ENCODE measurements at regions not wholly inside any gene's neighbourhood (a gene's known extent, or its start where the extent isn't known, plus 50 kb on each side); places are given as distances from the start of the nearest gene placed in this dataset.

DNA sequence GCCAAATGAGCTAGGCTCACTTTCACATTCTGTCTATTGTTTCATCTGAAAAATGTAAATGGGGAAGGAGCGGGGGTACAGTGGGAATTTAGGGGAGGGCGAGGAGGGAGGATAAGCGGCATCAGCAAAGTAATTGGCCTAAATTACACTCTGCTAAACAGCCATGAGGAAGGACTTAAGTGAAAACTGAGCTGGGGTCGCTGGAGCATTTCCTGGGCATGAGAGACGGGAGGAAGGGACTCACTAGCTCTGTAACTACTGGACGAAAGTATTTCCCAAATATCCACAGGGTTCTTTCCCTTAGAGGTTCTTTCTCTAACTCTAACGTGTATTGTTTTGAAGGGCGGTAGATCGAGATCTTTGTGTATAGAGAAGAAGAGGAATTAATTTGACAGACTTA lies 418.0 kb downstream of the SOX2 start:
- Histone ChIP-seq H3K4me1 (ENCODE audit: insufficient read depth, low read length, severe bottlenecking) (no peaks in the 10 kb centered on the region), H3K4me3 (ENCODE audit: low read depth, low read length, poor library complexity, severe bottlenecking) (no peak overlapping the region), H3K9ac (ENCODE audit: low read length) (no peak overlapping the region), H2AFZ (ENCODE audit: low read length) (no peak overlapping the region), H3K36me3 (ENCODE audit: insufficient read depth, low read length) (no peaks in the 10 kb centered on the region), H3K9me3 (ENCODE audit: low read length) (no peaks in the 10 kb centered on the region), H3K79me2 (ENCODE audit: insufficient read depth, low read length) (no peaks in the 10 kb centered on the region), H3K27ac (ENCODE audit: low read depth, low read length, poor library complexity, severe bottlenecking) (no peak overlapping the region), H3K9me2 (ENCODE audit: low read depth, low read length) (no peaks in the 10 kb centered on the region), H3F3A (ENCODE audit: insufficient read depth, low read length) (no peaks in the 10 kb centered on the region), H3K4me2 (ENCODE audit: low read length) (no peak overlapping the region), H4K20me1 (ENCODE audit: insufficient read depth, low read length) (no peaks in the 10 kb centered on the region), H3K27me3 (ENCODE audit: insufficient read depth, low read length) (peaks cover 3% of the 10 kb centered on the region; the same call in 1 of the 2 replicates)
- TF ChIP-seq, protein P1, sequence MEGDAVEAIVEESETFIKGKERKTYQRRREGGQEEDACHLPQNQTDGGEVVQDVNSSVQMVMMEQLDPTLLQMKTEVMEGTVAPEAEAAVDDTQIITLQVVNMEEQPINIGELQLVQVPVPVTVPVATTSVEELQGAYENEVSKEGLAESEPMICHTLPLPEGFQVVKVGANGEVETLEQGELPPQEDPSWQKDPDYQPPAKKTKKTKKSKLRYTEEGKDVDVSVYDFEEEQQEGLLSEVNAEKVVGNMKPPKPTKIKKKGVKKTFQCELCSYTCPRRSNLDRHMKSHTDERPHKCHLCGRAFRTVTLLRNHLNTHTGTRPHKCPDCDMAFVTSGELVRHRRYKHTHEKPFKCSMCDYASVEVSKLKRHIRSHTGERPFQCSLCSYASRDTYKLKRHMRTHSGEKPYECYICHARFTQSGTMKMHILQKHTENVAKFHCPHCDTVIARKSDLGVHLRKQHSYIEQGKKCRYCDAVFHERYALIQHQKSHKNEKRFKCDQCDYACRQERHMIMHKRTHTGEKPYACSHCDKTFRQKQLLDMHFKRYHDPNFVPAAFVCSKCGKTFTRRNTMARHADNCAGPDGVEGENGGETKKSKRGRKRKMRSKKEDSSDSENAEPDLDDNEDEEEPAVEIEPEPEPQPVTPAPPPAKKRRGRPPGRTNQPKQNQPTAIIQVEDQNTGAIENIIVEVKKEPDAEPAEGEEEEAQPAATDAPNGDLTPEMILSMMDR (IDR thresholded peaks at IDR 0.05; ENCODE audit: low read length), result no peak
- no peak for TF ChIP-seq EZH2 (IDR thresholded peaks at IDR 0.05; ENCODE audit: borderline replicate concordance, low read length)

DNA sequence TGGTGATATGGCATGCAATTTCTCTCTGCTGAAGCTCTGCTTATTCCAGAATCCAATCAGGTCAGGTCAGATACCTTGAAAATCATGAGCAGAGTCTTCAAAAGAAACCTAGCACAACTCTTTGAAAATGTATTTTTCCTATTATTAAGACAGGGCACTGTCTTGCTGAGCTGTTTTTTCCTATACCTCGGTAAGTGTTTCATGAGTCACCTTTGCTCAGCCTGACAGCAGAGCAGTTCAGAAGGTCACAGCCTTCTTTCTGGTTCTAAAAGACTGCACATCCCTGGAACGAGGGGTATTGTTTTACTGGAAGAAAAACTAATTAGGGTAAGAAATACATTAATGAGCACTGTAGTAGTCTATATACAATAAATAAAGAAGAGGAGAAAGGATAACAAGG lies 422.0 kb downstream of the SOX2 start:
- H3F3A ChIP-seq (ENCODE audit: insufficient read depth, low read length), result no peaks in the 10 kb centered on the region

DNA sequence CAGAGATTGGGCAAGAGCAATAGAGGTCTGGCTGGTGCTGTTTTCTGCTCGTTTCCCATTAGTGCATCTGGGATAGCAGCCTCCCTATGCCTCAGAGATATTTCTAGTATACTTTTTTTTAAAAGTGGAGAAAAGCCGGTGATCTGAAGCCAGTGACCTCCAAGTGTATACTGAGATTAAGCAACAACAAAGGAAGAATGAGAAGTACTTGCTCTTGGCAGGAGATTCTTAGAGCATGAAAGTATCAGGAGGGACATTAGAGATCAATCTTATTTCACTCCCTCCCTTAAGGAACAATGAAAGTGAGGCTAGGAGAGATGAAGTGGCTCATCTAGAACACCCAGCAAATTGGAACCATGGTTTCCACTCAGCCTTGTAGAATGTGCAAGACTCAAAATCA lies 423.3 kb downstream of the SOX2 start:
- no peaks in the 10 kb centered on the region for H4K20me1 ChIP-seq (ENCODE audit: insufficient read depth, low read length)
- no peaks in the 10 kb centered on the region for H3K27me3 ChIP-seq (ENCODE audit: insufficient read depth, low read length)
- no peaks in the 10 kb centered on the region for H3K9me3 ChIP-seq (ENCODE audit: low read length)
- no peaks in the 10 kb centered on the region for H3K4me1 ChIP-seq (ENCODE audit: insufficient read depth, low read length, severe bottlenecking)
- no peak for TF ChIP-seq EZH2 (IDR thresholded peaks at IDR 0.05; ENCODE audit: borderline replicate concordance, low read length)
- TF ChIP-seq, protein P1 (IDR thresholded peaks at IDR 0.05; ENCODE audit: low read length), result no peak
- H3K4me2 ChIP-seq (ENCODE audit: low read length), result no peak overlapping the region
- H3K79me2 ChIP-seq (ENCODE audit: insufficient read depth, low read length), result no peaks in the 10 kb centered on the region
- no peak overlapping the region for H3K9ac ChIP-seq (ENCODE audit: low read length)
- H2AFZ ChIP-seq (ENCODE audit: low read length), result no peak overlapping the region
- H3K36me3 ChIP-seq (ENCODE audit: insufficient read depth, low read length), result no peaks in the 10 kb centered on the region
- H3K4me3 ChIP-seq (ENCODE audit: low read depth, low read length, poor library complexity, severe bottlenecking), result no peak overlapping the region
- H3K9me2 ChIP-seq (ENCODE audit: low read depth, low read length), result no peaks in the 10 kb centered on the region
- H3K27ac ChIP-seq (ENCODE audit: low read depth, low read length, poor library complexity, severe bottlenecking), result no peak overlapping the region
- no peaks in the 10 kb centered on the region for H3F3A ChIP-seq (ENCODE audit: insufficient read depth, low read length)

More for the DNA sequence above, 422.0 kb downstream of the SOX2 start:
- H3K4me3 ChIP-seq (ENCODE audit: low read depth, low read length, poor library complexity, severe bottlenecking), result no peak overlapping the region
- no peak for TF ChIP-seq EZH2 (IDR thresholded peaks at IDR 0.05; ENCODE audit: borderline replicate concordance, low read length)
- TF ChIP-seq, protein P1 (IDR thresholded peaks at IDR 0.05; ENCODE audit: low read length), result no peak
- H3K27ac ChIP-seq (ENCODE audit: low read depth, low read length, poor library complexity, severe bottlenecking), result no peak overlapping the region
- no peak overlapping the region for H3K9ac ChIP-seq (ENCODE audit: low read length)
- H4K20me1 ChIP-seq (ENCODE audit: insufficient read depth, low read length), result no peaks in the 10 kb centered on the region
- no peak overlapping the region for H2AFZ ChIP-seq (ENCODE audit: low read length)
- no peaks in the 10 kb centered on the region for H3K79me2 ChIP-seq (ENCODE audit: insufficient read depth, low read length)
- peaks cover 3% of the 10 kb centered on the region; the same call in 1 of the 2 replicates for H3K27me3 ChIP-seq (ENCODE audit: insufficient read depth, low read length)
- H3K9me2 ChIP-seq (ENCODE audit: low read depth, low read length), result no peaks in the 10 kb centered on the region
- no peaks in the 10 kb centered on the region for H3K9me3 ChIP-seq (ENCODE audit: low read length)
- no peak overlapping the region for H3K4me2 ChIP-seq (ENCODE audit: low read length)
- H3K36me3 ChIP-seq (ENCODE audit: insufficient read depth, low read length), result no peaks in the 10 kb centered on the region
- no peaks in the 10 kb centered on the region for H3K4me1 ChIP-seq (ENCODE audit: insufficient read depth, low read length, severe bottlenecking)

Data from OCI-LY1 (cell line).